DMS 273 (cell line): ENCODE measurements at regions not wholly inside any gene's neighbourhood (a gene's known extent, or its start where the extent isn't known, plus 50 kb on each side); places are given as distances from the start of the nearest gene placed in this dataset.
"Not testable (repeated sequence)": the region's sequence is repeated elsewhere in the genome, so short reads cannot be mapped to it uniquely, and the experiment has no call there.

Source experiments
- DNase-seq: peaks from one replicate; lab custom pipeline; 2025; ENCODE audit not compliant: unreplicated experiment; lab: John Stamatoyannopoulos, UW

GRCh38 chr2:67159929-67160328 lies 237.2 kb upstream of the ETAA1 start:
- no peak for DNase-seq

GRCh38 chr2:67164771-67165522 lies 232.2 kb upstream of the ETAA1 start:
- no peak for DNase-seq

- DNase-seq = no peak
Observed at GRCh38 chr2:67165523-67165990, 231.6 kb upstream of the ETAA1 start.

GRCh38 chr2:67166511-67166910 lies 230.6 kb upstream of the ETAA1 start:
- DNase-seq = not testable (repeated sequence)

GRCh38 chr2:67169417-67170140 lies 227.6 kb upstream of the ETAA1 start:
- no peak for DNase-seq

- DNase-seq = no peak
Observed at GRCh38 chr2:67179526-67179925, 217.6 kb upstream of the ETAA1 start.

- DNase-seq = no peak
Observed at GRCh38 chr2:67180841-67181240, 216.3 kb upstream of the ETAA1 start.

GRCh38 chr2:67182884-67183283 lies 214.2 kb upstream of the ETAA1 start:
- DNase-seq = no peak

GRCh38 chr2:67186326-67186725 lies 210.8 kb upstream of the ETAA1 start:
- no peak for DNase-seq

- no peak for DNase-seq
Observed at GRCh38 chr2:67186871-67187270, 210.3 kb upstream of the ETAA1 start.

- DNase-seq = not testable (repeated sequence)
Observed at GRCh38 chr2:67195327-67195726, 201.8 kb upstream of the ETAA1 start.

- no peak for DNase-seq
Observed at GRCh38 chr2:67201521-67201920, 195.6 kb upstream of the ETAA1 start.

GRCh38 chr2:67204349-67204748 lies 192.8 kb upstream of the ETAA1 start:
- no peak for DNase-seq

GRCh38 chr2:67208887-67209500 lies 188.1 kb upstream of the ETAA1 start:
- peak; percentile 3 for DNase-seq

GRCh38 chr2:67210430-67210829 lies 186.7 kb upstream of the ETAA1 start:
- no peak for DNase-seq

- peak; percentile 4 for DNase-seq
Observed at GRCh38 chr2:67212203-67212602, 184.9 kb upstream of the ETAA1 start.

- DNase-seq = no peak
Observed at GRCh38 chr2:67213270-67213670, 183.9 kb upstream of the ETAA1 start.

GRCh38 chr2:67213677-67214402 lies 183.3 kb upstream of the ETAA1 start:
- peak; percentile 4 for DNase-seq

GRCh38 chr2:67214585-67215185 lies 182.4 kb upstream of the ETAA1 start:
- DNase-seq = no peak

- peak; percentile 86 for DNase-seq
Observed at GRCh38 chr2:67215214-67216055, 181.7 kb upstream of the ETAA1 start.
